ENCODE measurements at regions not wholly inside any gene's neighbourhood (a gene's known extent, or its start where the extent isn't known, plus 50 kb on each side); places are given as distances from the start of the nearest gene placed in this dataset.

- ChIA-PET POLR2A (no interaction called here), CTCF (interaction anchor here (0.7 kb wide), 1 partner anchor 273 kb away, joined by 5 read pairs; no protein-coding TSS in a partner anchor)
- DNase-seq (ENCODE audit: extremely low spot score): no peak
Observed at GRCh38 chr4:151922306-151922705, 161.5 kb upstream of the GATB start.

GRCh38 chr4:151921811-151922210 lies 161.0 kb upstream of the GATB start:
- no peak for DNase-seq (ENCODE audit: extremely low spot score)

More at GRCh38 chr4:151922306-151922705, 161.5 kb upstream of the GATB start:
- TF ChIP-seq SUZ12 (IDR thresholded peaks at IDR 0.05) (no peak), HDGF (IDR thresholded peaks at IDR 0.05; ENCODE audit: borderline replicate concordance) (no peak), LEF1 (IDR thresholded peaks at IDR 0.05; ENCODE audit: borderline replicate concordance) (no peak), L3MBTL2 (conservative IDR thresholded peaks at IDR 0.05) (no peak)

DNA sequence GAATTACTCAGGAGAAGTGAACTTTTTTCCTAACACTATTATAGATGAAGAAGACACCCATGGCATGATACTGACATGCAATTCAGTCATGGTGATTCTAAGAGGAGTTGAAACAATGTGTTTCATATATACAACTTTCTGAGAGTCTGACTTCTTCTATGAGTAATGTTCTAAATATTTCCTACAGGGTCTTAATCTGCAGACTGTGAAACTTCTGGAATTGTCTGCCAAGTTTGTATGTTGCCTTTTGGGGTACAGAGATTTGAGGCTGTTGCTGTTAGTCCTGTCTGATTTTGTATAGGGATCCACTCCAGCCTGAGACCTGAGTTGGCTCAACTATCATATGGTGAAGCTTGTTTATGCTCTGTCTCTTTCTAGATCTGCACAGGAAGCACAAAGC lies 160.6 kb upstream of the GATB start:
- DNase-seq (ENCODE audit: extremely low spot score): no peak
- POLR2A ChIA-PET: no interaction called here
- TF ChIP-seq L3MBTL2 (conservative IDR thresholded peaks at IDR 0.05): no peak
- TF ChIP-seq ELF4 (IDR thresholded peaks at IDR 0.05): no peak
- TF ChIP-seq FOXK2 (IDR thresholded peaks at IDR 0.05): no peak
- TF ChIP-seq ZNF384 (IDR thresholded peaks at IDR 0.05): no peak
- no peak for TF ChIP-seq ARNT (IDR thresholded peaks at IDR 0.05)
- no peak for TF ChIP-seq PKNOX1 (IDR thresholded peaks at IDR 0.05)
- no peak for TF ChIP-seq NFRKB (IDR thresholded peaks at IDR 0.05)
- no peak for TF ChIP-seq SUZ12 (IDR thresholded peaks at IDR 0.05)
- CTCF ChIA-PET: interaction anchor here (0.6 to 0.7 kb wide), 2 partner anchors 272 to 804 kb away, joined by 3 to 5 read pairs; no protein-coding TSS in a partner anchor

More at GRCh38 chr4:151921811-151922210, 161.0 kb upstream of the GATB start:
- CTCF ChIA-PET: interaction anchor here (0.6 to 0.7 kb wide), 2 partner anchors 273 to 804 kb away, joined by 3 to 5 read pairs; no protein-coding TSS in a partner anchor
- TF ChIP-seq SUZ12 (IDR thresholded peaks at IDR 0.05) (no peak), HDGF (IDR thresholded peaks at IDR 0.05; ENCODE audit: borderline replicate concordance) (no peak), FOXM1 (IDR thresholded peaks at IDR 0.05; ENCODE audit: borderline replicate concordance) (no peak), FOXK2 (IDR thresholded peaks at IDR 0.05) (no peak), ARNT (IDR thresholded peaks at IDR 0.05) (no peak), L3MBTL2 (conservative IDR thresholded peaks at IDR 0.05) (no peak), SP1 (IDR thresholded peaks at IDR 0.05) (no peak), ZNF384 (IDR thresholded peaks at IDR 0.05) (no peak), BHLHE40 (IDR thresholded peaks at IDR 0.05; ENCODE audit: borderline replicate concordance) (no peak), PKNOX1 (IDR thresholded peaks at IDR 0.05) (no peak), CTBP1 (IDR thresholded peaks at IDR 0.05; ENCODE audit: borderline replicate concordance) (no peak), TARDBP (IDR thresholded peaks at IDR 0.05) (no peak), FOXA1 (IDR thresholded peaks at IDR 0.05) (no peak), LEF1 (IDR thresholded peaks at IDR 0.05; ENCODE audit: borderline replicate concordance) (no peak), ELF4 (IDR thresholded peaks at IDR 0.05) (no peak), NFRKB (IDR thresholded peaks at IDR 0.05) (no peak)
- POLR2A ChIA-PET: no interaction called here

GRCh38 chr4:151917145-151917734 lies 156.4 kb upstream of the GATB start:
- no peak for TF ChIP-seq BHLHE40 (IDR thresholded peaks at IDR 0.05; ENCODE audit: borderline replicate concordance)
- no peak for TF ChIP-seq NFRKB (IDR thresholded peaks at IDR 0.05)
- TF ChIP-seq PKNOX1 (IDR thresholded peaks at IDR 0.05): no peak
- no peak for TF ChIP-seq ELF4 (IDR thresholded peaks at IDR 0.05)
- no peak for TF ChIP-seq TARDBP (IDR thresholded peaks at IDR 0.05)
- TF ChIP-seq FOXA1 (IDR thresholded peaks at IDR 0.05): no peak
- TF ChIP-seq FOXM1 (IDR thresholded peaks at IDR 0.05; ENCODE audit: borderline replicate concordance): no peak
- no peak for TF ChIP-seq ARNT (IDR thresholded peaks at IDR 0.05)
- TF ChIP-seq L3MBTL2 (conservative IDR thresholded peaks at IDR 0.05): no peak
- TF ChIP-seq LEF1 (IDR thresholded peaks at IDR 0.05; ENCODE audit: borderline replicate concordance): no peak
- TF ChIP-seq HDGF (IDR thresholded peaks at IDR 0.05; ENCODE audit: borderline replicate concordance): no peak
- TF ChIP-seq SP1 (IDR thresholded peaks at IDR 0.05): no peak
- TF ChIP-seq ZNF384 (IDR thresholded peaks at IDR 0.05): no peak
- no peak for TF ChIP-seq FOXK2 (IDR thresholded peaks at IDR 0.05)
- no peak for TF ChIP-seq CTBP1 (IDR thresholded peaks at IDR 0.05; ENCODE audit: borderline replicate concordance)
- TF ChIP-seq SUZ12 (IDR thresholded peaks at IDR 0.05): no peak
- CTCF ChIA-PET: interaction anchor here (0.6 to 1.0 kb wide), 2 partner anchors 11 to 376 kb away, joined by 3 to 4 read pairs; no protein-coding TSS in a partner anchor
- POLR2A ChIA-PET: no interaction called here
- no peak for DNase-seq (ENCODE audit: extremely low spot score)

- CTCF ChIA-PET: no interaction called here
- no peak for TF ChIP-seq FOXK2 (IDR thresholded peaks at IDR 0.05)
- TF ChIP-seq BHLHE40 (IDR thresholded peaks at IDR 0.05; ENCODE audit: borderline replicate concordance): no peak
- no peak for TF ChIP-seq LEF1 (IDR thresholded peaks at IDR 0.05; ENCODE audit: borderline replicate concordance)
- no peak for TF ChIP-seq L3MBTL2 (conservative IDR thresholded peaks at IDR 0.05)
- TF ChIP-seq FOXA1 (IDR thresholded peaks at IDR 0.05): no peak
- POLR2A ChIA-PET: interaction anchor here (0.7 kb wide), 1 partner anchor 273 kb away, joined by 3 read pairs; no protein-coding TSS in a partner anchor
- no peak for DNase-seq (ENCODE audit: extremely low spot score)
Observed at GRCh38 chr4:151912632-151913031, 151.8 kb upstream of the GATB start.

- ChIA-PET POLR2A (no interaction called here), CTCF (no interaction called here)
- DNase-seq (ENCODE audit: extremely low spot score): no peak
- TF ChIP-seq ARNT (IDR thresholded peaks at IDR 0.05) (no peak), LEF1 (IDR thresholded peaks at IDR 0.05; ENCODE audit: borderline replicate concordance) (no peak), CTBP1 (IDR thresholded peaks at IDR 0.05; ENCODE audit: borderline replicate concordance) (no peak), ZNF384 (IDR thresholded peaks at IDR 0.05) (no peak), NFRKB (IDR thresholded peaks at IDR 0.05) (no peak), PKNOX1 (IDR thresholded peaks at IDR 0.05) (no peak), FOXA1 (IDR thresholded peaks at IDR 0.05) (no peak), SUZ12 (IDR thresholded peaks at IDR 0.05) (no peak), FOXM1 (IDR thresholded peaks at IDR 0.05; ENCODE audit: borderline replicate concordance) (no peak), HDGF (IDR thresholded peaks at IDR 0.05; ENCODE audit: borderline replicate concordance) (no peak), FOXK2 (IDR thresholded peaks at IDR 0.05) (no peak), SP1 (IDR thresholded peaks at IDR 0.05) (no peak), TARDBP (IDR thresholded peaks at IDR 0.05) (no peak)
Observed at GRCh38 chr4:151911970-151912369, 151.2 kb upstream of the GATB start.
